Thoracic aorta (tissue), 2 donors: ENCODE measurements at regions not wholly inside any gene's neighbourhood (a gene's known extent, or its start where the extent isn't known, plus 50 kb on each side); places are given as distances from the start of the nearest gene placed in this dataset.

Experiments
- ATAC-seq: fragments of 150-250 bp; one replicate; pipeline ENCODE4 v1.8.0; 2017; ENCODE audit warnings: low read depth; ENCODE audit not compliant: insufficient number of reproducible peaks, low FRiP score
- DNase-seq: peaks from one replicate; pipeline ENCODE4 v3.0.0-alpha.2; 2020; ENCODE audit warnings: low spot score
- H3K27ac ChIP-seq, 2 donors: fragments of 200-600 bp; sonication (generic); 1 replicate in 1 of 2; 2 replicates in 1 of 2; pipeline ENCODE4 v1.5.1; 2016; ENCODE audit warnings: mild to moderate bottlenecking in 2 of 2, moderate library complexity in 2 of 2
- H3K27me3 ChIP-seq: fragments of 200-600 bp; sonication (generic); replicated peaks from 2 replicates; pipeline ENCODE4 v1.6.0; 2016; ENCODE audit warnings: mild to moderate bottlenecking; ENCODE audit not compliant: insufficient read depth
- H3K36me3 ChIP-seq: fragments of 200-600 bp; sonication (generic); one replicate; pipeline ENCODE4 v1.5.1; 2016
- H3K4me1 ChIP-seq, 2 donors: fragments of 200-600 bp; sonication (generic); 1 replicate in 1 of 2; 2 replicates in 1 of 2; pipeline versions ENCODE4 v1.5.1 to v1.6.0; 2016; ENCODE audit warnings: low read depth in 2 of 2, mild to moderate bottlenecking in 1 of 2; ENCODE audit not compliant: control insufficient read depth in 1 of 2
- H3K4me3 ChIP-seq: fragments of 200-600 bp; sonication (generic); 2 replicates; pipeline ENCODE4 v1.5.1; 2016; ENCODE audit warnings: mild to moderate bottlenecking
- H3K9me3 ChIP-seq: fragments of 200-600 bp; sonication (generic); 2 replicates; pipeline ENCODE4 v1.5.1; 2016
- TF ChIP-seq, protein P1 (sequence below): fragments of 200-600 bp; sonication (generic); IDR thresholded peaks from one replicate; pipeline ENCODE4 v1.5.1; 2019; ENCODE audit warnings: antibody characterized with exemption

- Histone ChIP-seq H3K27ac (peak overlapping the region in 1 of 2 donors; percentile 27), H3K36me3 (no peaks in the 10 kb centered on the region), H3K4me1 (peaks cover 0 to 23% of the 10 kb centered on the region in 2 donors), H3K27me3 (no peaks in the 10 kb centered on the region), H3K9me3 (peaks cover 13% of the 10 kb centered on the region), H3K4me3 (no peak overlapping the region)
- TF ChIP-seq, protein P1, sequence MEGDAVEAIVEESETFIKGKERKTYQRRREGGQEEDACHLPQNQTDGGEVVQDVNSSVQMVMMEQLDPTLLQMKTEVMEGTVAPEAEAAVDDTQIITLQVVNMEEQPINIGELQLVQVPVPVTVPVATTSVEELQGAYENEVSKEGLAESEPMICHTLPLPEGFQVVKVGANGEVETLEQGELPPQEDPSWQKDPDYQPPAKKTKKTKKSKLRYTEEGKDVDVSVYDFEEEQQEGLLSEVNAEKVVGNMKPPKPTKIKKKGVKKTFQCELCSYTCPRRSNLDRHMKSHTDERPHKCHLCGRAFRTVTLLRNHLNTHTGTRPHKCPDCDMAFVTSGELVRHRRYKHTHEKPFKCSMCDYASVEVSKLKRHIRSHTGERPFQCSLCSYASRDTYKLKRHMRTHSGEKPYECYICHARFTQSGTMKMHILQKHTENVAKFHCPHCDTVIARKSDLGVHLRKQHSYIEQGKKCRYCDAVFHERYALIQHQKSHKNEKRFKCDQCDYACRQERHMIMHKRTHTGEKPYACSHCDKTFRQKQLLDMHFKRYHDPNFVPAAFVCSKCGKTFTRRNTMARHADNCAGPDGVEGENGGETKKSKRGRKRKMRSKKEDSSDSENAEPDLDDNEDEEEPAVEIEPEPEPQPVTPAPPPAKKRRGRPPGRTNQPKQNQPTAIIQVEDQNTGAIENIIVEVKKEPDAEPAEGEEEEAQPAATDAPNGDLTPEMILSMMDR, result no peak
- ATAC-seq (no peak), DNase-seq (no peak)
Measured at GRCh38 chr2:237242091-237242536, 156.4 kb downstream of the COPS8 start.

- H3K4me3 ChIP-seq, result no peak overlapping the region
- ATAC-seq (no peak), DNase-seq (no peak)
- H3K27ac ChIP-seq, result no peak overlapping the region
- TF ChIP-seq, protein P1, result no peak
- H3K4me1 ChIP-seq, result peaks cover 0 to 23% of the 10 kb centered on the region in 2 donors
- peaks cover 13% of the 10 kb centered on the region for H3K9me3 ChIP-seq
- no peaks in the 10 kb centered on the region for H3K36me3 ChIP-seq
- H3K27me3 ChIP-seq, result no peaks in the 10 kb centered on the region
Measured at GRCh38 chr2:237243487-237243886, 157.8 kb downstream of the COPS8 start.

GRCh38 chr2:237244178-237244577 lies 158.5 kb downstream of the COPS8 start:
- H3K9me3 ChIP-seq, result peaks cover 13% of the 10 kb centered on the region
- H3K36me3 ChIP-seq, result no peaks in the 10 kb centered on the region
- no peak overlapping the region for H3K27ac ChIP-seq
- no peak for DNase-seq
- H3K27me3 ChIP-seq, result no peaks in the 10 kb centered on the region
- H3K4me1 ChIP-seq, result peaks cover 0 to 23% of the 10 kb centered on the region in 2 donors
- ATAC-seq, result no peak
- TF ChIP-seq, protein P1, result no peak
- no peak overlapping the region for H3K4me3 ChIP-seq

DNA sequence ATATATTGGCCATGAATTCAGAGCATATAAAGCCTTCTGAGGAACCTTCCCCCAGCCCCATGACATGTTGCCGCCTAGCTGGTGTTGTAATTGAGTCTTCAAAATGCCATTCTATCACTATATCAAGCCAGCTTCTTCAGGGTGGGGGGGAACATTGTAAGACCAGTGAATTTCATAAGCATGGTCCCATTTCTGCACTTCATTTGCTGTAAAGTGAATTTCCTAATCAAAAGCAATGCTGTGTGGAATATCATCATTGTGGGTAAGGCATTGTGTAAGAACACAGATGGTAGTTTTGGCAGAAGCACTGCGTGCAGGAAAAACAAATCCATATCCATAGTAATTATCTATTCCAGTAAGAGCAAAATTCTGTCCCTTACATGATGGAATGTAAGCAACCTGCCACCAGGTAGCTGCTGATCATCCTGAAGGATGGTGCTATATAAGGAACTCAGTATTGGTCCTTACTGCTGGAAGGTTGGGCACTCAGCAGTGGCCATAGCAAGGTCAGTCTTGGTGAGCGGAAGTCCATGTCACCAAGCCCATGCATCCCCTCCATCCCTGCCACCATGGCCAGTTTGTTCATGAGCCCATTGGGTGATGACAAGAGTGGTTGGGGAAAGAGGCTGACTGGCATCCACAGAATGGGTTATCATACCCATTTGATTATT lies 159.4 kb downstream of the COPS8 start:
- Histone ChIP-seq H3K36me3 (no peaks in the 10 kb centered on the region), H3K4me3 (no peak overlapping the region), H3K4me1 (peaks cover 0 to 23% of the 10 kb centered on the region in 2 donors), H3K27ac (no peak overlapping the region), H3K9me3 (peaks cover 13% of the 10 kb centered on the region), H3K27me3 (no peaks in the 10 kb centered on the region)
- DNase-seq, result no peak
- no peak for ATAC-seq
- TF ChIP-seq, protein P1, result no peak

- Histone ChIP-seq H3K27ac (no peak overlapping the region), H3K36me3 (no peaks in the 10 kb centered on the region), H3K9me3 (no peaks in the 10 kb centered on the region), H3K27me3 (no peaks in the 10 kb centered on the region), H3K4me3 (no peak overlapping the region), H3K4me1 (no peaks in the 10 kb centered on the region)
- TF ChIP-seq, protein P1, result no peak
- ATAC-seq (no peak), DNase-seq (no peak)
Measured at GRCh38 chr2:237250599-237250998, 163.4 kb downstream of the COL6A3 start.
